GM12878 (cell line): ENCODE measurements at regions not wholly inside any gene's neighbourhood (a gene's known extent, or its start where the extent isn't known, plus 50 kb on each side); places are given as distances from the start of the nearest gene placed in this dataset.

Experiments
- ATF7 ChIP-seq: fragments of 450-650 bp; IDR thresholded peaks from 2 replicates; pipeline ENCODE4 v1.6.1; 2016; ENCODE audit warnings: low read depth, mild to moderate bottlenecking
- EED ChIP-seq: sonication (generic); IDR thresholded peaks from 2 replicates; pipeline ENCODE4 v1.6.1; 2016; ENCODE audit warnings: antibody characterized with exemption, low read depth
- TF ChIP-seq, protein P1 (sequence below): fragments of 450-650 bp; IDR thresholded peaks from 2 replicates; pipeline ENCODE4 v1.6.1; 2014; ENCODE audit warnings: mild to moderate bottlenecking
- TF ChIP-seq, protein P2 (sequence below): fragments of 450-650 bp; formaldehyde crosslinking; IDR thresholded peaks from 2 replicates; pipeline ENCODE4 v1.5.0; 2022; ENCODE audit warnings: mild to moderate bottlenecking, missing genetic modification characterization
- TF ChIP-seq, protein P3 (sequence below): fragments of 450-650 bp; IDR thresholded peaks from 2 replicates; pipeline ENCODE4 v1.6.1; 2017; ENCODE audit warnings: mild to moderate bottlenecking, moderate library complexity

DNA sequence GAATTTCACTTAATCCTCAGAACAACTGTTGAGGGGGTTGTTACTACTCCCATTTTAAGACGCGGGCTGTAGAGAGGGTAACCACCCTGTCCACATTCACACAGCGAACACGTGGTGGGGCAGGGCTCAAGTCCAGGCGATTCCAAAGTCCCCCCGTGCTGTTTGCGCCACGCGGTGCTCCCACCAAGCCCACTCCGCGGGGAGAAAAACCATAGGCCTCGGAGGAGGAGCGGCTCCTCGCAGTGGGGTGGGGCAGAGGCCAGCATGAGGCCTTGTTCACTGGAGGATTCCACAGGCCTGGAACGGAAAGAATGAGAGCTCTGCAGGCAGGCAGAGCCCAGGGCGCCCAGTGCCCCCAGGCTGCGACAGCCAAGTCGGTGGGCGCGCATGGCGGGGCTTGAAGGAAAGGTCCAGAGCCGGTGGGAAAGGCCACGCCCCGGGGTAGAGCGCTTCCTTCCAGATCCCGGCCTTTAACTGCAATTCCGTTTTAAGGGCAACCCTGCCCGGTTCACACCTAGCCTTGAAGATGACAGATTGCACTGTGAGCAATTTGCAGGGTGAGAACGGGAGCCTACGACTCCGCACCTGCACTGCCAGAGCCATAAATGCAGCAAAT, 161.8 kb upstream of the TBL1XR1 start (continued):
- TF ChIP-seq, protein P1, sequence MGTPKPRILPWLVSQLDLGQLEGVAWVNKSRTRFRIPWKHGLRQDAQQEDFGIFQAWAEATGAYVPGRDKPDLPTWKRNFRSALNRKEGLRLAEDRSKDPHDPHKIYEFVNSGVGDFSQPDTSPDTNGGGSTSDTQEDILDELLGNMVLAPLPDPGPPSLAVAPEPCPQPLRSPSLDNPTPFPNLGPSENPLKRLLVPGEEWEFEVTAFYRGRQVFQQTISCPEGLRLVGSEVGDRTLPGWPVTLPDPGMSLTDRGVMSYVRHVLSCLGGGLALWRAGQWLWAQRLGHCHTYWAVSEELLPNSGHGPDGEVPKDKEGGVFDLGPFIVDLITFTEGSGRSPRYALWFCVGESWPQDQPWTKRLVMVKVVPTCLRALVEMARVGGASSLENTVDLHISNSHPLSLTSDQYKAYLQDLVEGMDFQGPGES: no peak
- TF ChIP-seq EED: no peak
- TF ChIP-seq, protein P2, sequence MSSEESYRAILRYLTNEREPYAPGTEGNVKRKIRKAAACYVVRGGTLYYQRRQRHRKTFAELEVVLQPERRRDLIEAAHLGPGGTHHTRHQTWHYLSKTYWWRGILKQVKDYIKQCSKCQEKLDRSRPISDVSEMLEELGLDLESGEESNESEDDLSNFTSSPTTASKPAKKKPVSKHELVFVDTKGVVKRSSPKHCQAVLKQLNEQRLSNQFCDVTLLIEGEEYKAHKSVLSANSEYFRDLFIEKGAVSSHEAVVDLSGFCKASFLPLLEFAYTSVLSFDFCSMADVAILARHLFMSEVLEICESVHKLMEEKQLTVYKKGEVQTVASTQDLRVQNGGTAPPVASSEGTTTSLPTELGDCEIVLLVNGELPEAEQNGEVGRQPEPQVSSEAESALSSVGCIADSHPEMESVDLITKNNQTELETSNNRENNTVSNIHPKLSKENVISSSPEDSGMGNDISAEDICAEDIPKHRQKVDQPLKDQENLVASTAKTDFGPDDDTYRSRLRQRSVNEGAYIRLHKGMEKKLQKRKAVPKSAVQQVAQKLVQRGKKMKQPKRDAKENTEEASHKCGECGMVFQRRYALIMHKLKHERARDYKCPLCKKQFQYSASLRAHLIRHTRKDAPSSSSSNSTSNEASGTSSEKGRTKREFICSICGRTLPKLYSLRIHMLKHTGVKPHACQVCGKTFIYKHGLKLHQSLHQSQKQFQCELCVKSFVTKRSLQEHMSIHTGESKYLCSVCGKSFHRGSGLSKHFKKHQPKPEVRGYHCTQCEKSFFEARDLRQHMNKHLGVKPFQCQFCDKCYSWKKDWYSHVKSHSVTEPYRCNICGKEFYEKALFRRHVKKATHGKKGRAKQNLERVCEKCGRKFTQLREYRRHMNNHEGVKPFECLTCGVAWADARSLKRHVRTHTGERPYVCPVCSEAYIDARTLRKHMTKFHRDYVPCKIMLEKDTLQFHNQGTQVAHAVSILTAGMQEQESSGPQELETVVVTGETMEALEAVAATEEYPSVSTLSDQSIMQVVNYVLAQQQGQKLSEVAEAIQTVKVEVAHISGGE (CRISPR knock-in tag): no peak
- TF ChIP-seq ATF7: 0 out of 2 replicates have a peak, but pooled peaks have one; percentile 8
- TF ChIP-seq, protein P3, sequence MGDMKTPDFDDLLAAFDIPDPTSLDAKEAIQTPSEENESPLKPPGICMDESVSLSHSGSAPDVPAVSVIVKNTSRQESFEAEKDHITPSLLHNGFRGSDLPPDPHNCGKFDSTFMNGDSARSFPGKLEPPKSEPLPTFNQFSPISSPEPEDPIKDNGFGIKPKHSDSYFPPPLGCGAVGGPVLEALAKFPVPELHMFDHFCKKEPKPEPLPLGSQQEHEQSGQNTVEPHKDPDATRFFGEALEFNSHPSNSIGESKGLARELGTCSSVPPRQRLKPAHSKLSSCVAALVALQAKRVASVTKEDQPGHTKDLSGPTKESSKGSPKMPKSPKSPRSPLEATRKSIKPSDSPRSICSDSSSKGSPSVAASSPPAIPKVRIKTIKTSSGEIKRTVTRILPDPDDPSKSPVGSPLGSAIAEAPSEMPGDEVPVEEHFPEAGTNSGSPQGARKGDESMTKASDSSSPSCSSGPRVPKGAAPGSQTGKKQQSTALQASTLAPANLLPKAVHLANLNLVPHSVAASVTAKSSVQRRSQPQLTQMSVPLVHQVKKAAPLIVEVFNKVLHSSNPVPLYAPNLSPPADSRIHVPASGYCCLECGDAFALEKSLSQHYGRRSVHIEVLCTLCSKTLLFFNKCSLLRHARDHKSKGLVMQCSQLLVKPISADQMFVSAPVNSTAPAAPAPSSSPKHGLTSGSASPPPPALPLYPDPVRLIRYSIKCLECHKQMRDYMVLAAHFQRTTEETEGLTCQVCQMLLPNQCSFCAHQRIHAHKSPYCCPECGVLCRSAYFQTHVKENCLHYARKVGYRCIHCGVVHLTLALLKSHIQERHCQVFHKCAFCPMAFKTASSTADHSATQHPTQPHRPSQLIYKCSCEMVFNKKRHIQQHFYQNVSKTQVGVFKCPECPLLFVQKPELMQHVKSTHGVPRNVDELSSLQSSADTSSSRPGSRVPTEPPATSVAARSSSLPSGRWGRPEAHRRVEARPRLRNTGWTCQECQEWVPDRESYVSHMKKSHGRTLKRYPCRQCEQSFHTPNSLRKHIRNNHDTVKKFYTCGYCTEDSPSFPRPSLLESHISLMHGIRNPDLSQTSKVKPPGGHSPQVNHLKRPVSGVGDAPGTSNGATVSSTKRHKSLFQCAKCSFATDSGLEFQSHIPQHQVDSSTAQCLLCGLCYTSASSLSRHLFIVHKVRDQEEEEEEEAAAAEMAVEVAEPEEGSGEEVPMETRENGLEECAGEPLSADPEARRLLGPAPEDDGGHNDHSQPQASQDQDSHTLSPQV: no peak
- TF ChIP-seq, all 136 proteins: peak for 6
